Hypothalamus (tissue), 51 donors: ENCODE measurements at regions not wholly inside any gene's neighbourhood (a gene's known extent, or its start where the extent isn't known, plus 50 kb on each side); places are given as distances from the start of the nearest gene placed in this dataset.
"Not testable (repeated sequence)": the region's sequence is repeated elsewhere in the genome, so short reads cannot be mapped to it uniquely, and the experiment has no call there.

ENCODE experiments used
- DNase-seq, 51 donors: peaks; one replicate each; lab custom pipeline; 2025; lab: John Stamatoyannopoulos, UW

GRCh38 chr5:164439799-164440198 lies 934.4 kb downstream of the MAT2B start:
- no peak for DNase-seq

- DNase-seq, result no peak
Observed at GRCh38 chr5:164449460-164449859, 944.0 kb downstream of the MAT2B start.

- no peak for DNase-seq
Observed at GRCh38 chr5:164466033-164466432, 960.6 kb downstream of the MAT2B start.

- no peak for DNase-seq
Observed at GRCh38 chr5:164470312-164470711, 964.9 kb downstream of the MAT2B start.

GRCh38 chr5:164472165-164472564 lies 966.7 kb downstream of the MAT2B start:
- no peak for DNase-seq

- peak in 1 of 51 donors; percentile 2 for DNase-seq
Observed at GRCh38 chr5:164475339-164475977, 970.0 kb downstream of the MAT2B start.

GRCh38 chr5:164481270-164481669 lies 975.9 kb downstream of the MAT2B start:
- DNase-seq, result no peak

- no peak for DNase-seq
Observed at GRCh38 chr5:164482351-164482750, 976.9 kb downstream of the MAT2B start.

- DNase-seq, result no peak
Observed at GRCh38 chr5:164484948-164485347, 979.5 kb downstream of the MAT2B start.

- no peak for DNase-seq
Observed at GRCh38 chr5:164487939-164488338, 982.5 kb downstream of the MAT2B start.

GRCh38 chr5:164497311-164498064 lies 992.1 kb downstream of the MAT2B start:
- DNase-seq, result no peak

GRCh38 chr5:164498438-164498837 lies 993.0 kb downstream of the MAT2B start:
- DNase-seq, result peak in 1 of 51 donors; percentile 1

- DNase-seq, result no peak
Observed at GRCh38 chr5:164500856-164501255, 995.4 kb downstream of the MAT2B start.

- no peak for DNase-seq
Observed at GRCh38 chr5:164501344-164501743, 995.9 kb downstream of the MAT2B start.

GRCh38 chr5:164504141-164504772 lies 998.8 kb downstream of the MAT2B start:
- peak in 23 of 51 donors; percentile 1 to 73 (median 12) for DNase-seq

GRCh38 chr5:164505791-164506190 lies 1000.4 kb downstream of the MAT2B start:
- DNase-seq, result no peak

GRCh38 chr5:164518067-164518740 lies 1012.8 kb downstream of the MAT2B start:
- no peak for DNase-seq

GRCh38 chr5:164518741-164519080 lies 1013.3 kb downstream of the MAT2B start:
- no peak for DNase-seq

GRCh38 chr5:164532235-164532900 lies 1026.9 kb downstream of the MAT2B start:
- DNase-seq, result no peak

GRCh38 chr5:164533426-164533825 lies 1028.0 kb downstream of the MAT2B start:
- DNase-seq, result not testable (repeated sequence)

GRCh38 chr5:164540174-164540573 lies 1034.8 kb downstream of the MAT2B start:
- DNase-seq, result no peak
